HT-29 (cell line): ENCODE measurements at regions not wholly inside any gene's neighbourhood (a gene's known extent, or its start where the extent isn't known, plus 50 kb on each side); places are given as distances from the start of the nearest gene placed in this dataset.
"Not testable (repeated sequence)": the region's sequence is repeated elsewhere in the genome, so short reads cannot be mapped to it uniquely, and the experiment has no call there.

Experiments used
- DNase-seq: peaks from one replicate; pipeline ENCODE4 v3.0.0-alpha.2; 2015; ENCODE audit warnings: low spot score

DNA sequence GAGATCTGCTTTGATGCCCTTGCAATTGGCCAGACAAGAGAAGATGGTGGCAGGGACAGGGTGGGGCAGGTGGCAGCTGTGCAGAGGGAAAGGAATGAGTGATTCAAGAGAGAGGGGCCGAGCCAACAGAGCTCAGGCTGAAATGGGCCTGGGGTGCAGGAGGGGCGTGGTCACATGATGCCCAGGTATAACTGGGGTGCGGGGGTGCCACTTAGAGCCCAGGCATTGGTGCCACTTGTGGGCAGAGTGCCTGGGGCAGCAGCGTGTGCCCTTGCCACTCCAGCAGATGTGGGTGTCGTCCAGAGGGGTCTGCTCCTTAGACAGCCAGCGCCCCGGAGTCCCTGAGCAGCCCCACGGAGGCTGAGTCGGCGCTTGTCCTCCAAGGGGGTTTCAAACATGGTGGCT is 88.7 kb downstream of the PLXNA1 start:
- DNase-seq, result no peak

DNA sequence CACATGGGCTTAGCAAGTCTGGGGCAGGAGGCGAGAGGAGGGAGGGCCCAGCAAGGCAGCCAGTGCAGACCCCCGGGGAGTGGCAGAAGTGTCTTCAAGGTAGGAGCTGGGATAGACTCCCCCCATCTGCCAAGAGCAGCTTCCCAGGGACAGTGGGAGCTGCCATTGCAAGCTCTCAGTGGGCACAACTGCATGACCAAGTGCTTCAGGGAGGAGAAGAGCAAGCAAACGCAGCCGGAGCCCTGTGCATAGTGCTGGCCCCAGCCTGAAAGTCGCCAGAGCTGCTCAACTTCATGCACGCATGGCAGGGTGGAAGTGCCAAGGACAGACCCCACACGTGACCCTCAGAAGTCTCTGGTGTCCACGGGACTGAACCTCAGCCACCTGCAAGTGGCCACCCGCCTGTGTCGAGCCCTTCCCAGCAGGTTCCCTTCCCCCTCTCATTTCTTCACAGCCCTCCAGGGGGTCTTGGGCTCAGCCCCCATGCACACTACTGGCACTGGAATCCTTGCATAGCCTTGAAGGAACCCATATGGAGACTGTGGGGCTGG is 89.4 kb downstream of the PLXNA1 start:
- DNase-seq, result no peak

DNA sequence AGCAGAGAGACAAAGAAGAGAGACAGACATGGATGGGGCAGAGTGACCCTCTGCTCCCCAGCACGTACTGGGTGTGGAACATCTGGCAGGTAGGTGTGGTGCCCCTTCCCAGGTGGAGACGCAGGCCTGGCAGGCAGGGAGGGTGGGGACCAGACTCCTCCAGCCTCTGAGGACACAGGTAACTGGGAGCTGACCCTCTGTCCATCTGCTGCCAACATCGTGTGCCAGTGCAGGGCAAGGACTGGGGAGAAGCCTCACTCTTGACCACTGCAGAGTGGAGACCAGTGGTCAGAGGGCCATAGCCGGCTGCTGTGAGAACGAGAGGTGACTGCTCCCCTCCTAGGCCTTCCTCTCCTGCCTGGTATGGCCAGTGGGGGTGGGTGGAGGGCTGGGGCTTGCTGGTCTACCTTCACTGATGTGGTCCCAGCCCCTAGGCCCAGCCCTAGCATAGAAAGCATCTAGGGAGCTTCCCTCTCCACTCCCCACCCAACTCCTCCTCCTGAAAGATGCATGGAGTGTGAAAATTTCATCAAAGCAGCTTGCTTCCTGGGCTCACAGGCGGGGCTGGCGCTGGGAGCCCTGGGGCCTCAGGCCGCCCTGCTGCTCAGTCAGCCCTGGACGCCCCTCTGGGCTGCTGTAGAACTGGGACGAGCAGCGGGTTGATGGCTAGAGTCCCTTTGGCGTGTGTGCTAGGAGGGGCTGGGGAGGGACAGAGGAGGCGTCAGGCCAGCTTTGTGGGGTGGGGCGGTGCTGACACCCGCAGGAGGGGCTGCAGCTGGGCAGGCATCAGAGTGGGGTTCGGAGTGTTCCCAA is 90.3 kb downstream of the PLXNA1 start:
- DNase-seq, result no peak

DNA sequence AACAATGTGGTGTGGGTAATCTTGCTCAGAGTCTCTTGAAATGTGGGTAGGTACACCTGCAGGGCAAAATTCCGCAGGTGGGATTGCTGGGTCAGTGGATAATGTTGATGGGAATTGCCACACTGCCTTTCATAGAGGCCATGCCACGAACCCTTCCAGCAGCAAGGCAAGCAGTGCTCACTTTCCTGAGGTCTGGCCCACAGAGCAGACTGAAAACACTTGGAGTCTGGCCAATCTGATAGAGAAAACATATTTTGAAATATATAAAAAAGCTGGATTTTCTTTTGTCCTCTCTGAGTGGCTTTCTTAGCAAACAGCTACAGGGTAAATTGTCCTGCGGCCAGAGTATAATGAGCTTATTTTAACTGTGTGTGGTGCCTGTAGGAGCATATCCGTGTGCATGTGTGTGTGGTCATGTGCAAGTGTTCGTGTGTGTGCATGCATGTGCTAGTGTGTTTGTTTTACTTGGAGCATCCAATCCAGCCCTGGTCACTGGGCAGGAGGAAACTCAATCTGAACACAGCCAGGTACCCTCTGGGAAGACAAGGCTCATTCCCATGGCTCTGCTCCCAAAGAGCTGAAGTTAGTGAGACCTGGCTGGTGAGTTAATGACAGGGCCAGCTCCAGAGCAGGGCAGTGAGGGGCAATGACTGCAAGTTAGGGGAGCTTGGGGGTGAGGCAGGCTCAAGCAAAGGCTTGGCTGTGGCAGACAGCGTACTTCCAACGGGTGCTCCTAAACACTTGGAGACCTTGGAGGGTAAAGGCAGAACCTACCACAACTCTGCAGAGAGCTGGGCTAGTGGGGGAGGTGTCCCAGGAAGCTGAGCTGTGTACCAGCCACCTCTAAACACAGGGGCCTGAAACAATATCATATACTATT is 91.3 kb downstream of the PLXNA1 start:
- no peak for DNase-seq

DNA sequence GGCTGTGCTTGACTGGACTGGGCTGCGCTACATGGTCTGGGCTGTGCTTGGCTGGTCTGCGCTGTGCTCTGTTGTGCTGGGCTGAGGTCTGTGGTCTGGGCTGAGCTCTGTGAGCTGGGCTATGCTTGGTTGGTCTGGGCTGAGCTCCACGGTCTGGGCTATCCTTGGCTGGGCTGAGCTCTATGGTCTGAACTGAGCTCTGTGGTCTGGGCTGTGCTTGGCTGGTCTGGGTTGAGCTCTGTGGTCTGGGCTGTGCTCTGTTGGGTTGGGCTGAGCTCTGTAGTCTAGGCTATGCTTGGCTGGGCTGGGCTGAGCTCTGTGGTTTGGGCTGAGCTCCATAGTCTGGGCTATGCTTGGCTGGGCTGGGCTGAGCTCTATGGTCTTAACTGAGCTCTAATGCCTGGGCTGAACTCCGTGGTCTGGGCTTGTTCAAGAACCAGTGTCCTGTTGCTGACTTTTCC is 92.0 kb downstream of the PLXNA1 start:
- DNase-seq, result peak; percentile 16

DNA sequence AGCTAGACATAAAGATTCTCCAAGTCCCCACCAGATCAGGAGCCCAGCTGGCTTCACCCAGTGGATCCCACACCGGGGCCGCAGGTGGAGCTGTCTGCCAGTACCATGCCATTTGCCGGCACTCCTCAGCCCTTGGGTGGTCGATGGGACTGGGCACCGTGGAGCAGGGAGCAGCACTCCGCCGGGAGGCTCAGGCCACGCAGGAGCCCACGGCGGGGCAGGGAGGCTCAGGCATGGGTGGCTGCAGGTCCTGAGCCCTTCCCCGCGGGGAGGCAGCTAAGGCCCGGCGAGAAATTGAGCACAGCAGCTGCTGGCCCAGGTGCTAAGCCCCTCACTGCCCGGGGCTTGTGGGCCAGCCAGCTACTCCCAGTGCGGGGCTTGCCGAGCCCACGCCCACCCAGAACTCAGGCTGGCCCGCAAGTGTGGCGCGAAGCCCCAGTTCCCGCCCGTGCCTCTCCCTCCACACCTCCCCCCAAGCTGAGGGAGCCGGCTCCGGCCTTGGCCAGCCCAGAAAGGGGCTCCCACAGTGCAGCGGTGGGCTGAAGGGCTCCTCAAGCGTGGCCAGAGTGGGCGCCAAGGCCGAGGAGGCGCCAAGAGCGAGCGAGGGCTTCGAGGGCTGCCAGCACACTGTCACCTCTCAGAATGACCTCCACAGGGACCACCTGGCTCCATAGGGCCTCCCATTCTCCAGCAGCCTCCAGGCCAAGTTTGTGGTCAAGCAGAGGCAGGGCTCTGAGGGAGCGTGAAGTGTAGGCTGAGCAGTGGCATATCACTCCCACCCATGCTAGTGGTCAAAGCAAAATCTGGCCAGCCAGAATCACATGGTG is 93.5 kb downstream of the PLXNA1 start:
- DNase-seq, result not testable (repeated sequence)

DNA sequence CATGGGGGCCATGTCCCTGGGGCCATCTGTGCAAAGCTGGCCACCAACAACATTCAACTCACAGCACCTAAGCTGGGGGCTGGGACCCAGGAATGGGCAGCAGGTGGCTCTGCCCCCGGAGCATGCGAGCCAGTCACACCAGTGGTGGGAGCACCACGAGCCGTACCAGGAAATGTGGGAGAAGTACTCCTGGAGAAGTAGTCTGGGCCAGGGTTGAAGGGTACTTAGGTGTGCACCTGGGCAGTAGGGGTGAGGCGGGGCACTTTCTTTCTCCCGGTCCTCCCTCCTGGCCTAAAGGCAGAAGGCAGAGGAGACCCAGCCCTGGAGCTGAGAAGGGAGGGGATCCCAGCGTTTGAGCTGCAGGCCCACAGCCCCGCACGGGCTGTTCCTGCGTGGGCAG is 94.2 kb downstream of the PLXNA1 start:
- no peak for DNase-seq

DNA sequence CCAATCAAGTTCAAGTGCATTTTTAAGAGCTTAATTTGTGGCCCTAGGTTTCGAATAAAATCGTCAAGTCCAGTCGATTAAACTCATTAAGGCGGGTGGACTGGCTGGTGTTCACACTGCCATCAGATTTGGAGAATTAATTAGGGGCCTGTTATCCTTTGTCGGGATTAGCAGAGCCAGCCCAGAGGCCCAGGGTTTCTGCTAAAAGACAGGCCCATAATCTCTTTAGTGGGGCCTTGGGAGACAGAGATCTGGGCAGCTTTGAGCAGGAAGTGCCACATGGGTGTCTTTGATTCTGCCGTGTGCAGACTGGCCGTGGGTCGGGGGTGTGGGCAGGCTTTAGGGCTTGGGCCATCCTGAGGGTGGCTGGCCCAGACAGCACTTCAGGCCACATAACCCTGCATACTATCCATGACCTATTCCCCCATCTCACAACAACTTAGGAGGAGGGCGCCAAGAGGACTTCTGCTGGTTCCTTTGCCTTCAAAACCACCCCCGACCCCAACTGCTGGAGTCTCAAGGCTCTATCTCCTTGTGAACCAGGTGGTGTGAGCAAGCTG is 94.7 kb downstream of the PLXNA1 start:
- DNase-seq, result no peak

DNA sequence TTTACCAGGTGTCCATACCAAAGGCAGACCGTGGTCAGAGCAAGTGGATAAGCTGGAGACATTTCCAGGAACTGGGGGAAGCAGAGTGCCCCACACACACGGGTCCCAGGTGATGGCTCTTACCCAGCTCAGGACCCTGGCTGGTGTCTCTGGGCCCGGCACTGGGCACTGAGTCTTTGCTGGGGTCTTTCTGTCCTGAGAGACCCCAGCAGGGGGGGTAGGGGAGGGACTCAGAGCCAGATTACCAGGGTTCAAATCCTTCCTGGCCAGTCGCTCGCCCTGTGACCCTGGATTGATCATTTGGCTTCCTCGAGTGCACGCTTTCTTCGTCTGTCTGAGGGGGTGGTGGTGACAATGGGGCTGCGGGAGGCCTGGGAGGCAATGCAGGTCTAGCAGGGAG is 95.7 kb downstream of the PLXNA1 start:
- no peak for DNase-seq

DNA sequence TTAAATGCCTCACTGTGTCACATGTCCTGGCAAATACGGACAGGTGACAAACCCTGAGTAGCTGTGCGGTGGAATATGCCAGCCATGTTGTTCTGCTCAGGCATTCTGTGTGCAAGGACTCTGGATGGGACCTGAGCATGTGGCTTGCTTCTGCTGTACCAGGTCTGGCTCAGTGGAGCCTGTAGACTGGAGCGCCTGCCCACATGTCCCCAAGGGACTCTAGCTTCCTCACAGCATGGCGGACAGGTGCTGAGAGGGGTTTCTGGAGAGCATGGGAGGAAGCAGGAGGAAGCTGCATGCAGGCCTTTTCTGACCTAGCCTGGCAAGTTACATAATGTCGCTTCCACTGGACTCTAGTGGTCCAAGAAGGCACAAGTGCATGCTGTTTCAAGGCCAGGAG is 96.3 kb downstream of the PLXNA1 start:
- DNase-seq, result no peak

DNA sequence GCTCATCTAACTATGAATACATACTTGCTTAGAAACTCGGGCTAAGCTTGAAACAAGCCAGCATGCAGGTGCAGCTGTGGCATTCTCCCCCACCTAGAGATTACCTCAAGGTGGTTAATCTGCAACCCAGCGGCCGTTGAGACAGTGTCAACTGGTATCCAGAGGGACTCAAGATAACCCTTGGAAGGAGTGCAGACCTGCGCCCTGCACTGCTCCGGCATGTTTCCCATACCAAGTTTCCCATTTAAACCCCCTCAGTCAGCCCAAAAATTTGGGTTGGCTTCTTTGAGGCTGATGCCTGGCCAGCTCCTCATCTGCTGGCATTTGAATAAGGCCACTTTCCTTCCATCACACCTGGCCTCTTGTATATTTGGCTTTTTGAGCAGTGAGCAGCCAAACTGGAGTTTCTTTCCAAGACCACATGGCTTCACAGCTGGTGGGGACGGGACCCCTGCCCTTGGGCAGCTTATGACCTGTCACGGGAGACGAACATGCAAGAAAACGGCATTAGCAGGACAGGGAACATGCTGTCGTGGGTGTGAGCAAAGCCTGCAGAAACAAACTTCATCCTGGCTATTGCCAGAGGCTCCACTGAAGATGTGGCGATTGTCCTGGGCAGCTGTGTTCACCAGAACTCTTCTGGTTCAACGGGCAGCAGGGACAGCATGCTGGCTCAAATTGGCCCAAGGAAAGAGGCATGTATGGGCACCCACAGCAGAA is 98.2 kb downstream of the PLXNA1 start:
- no peak for DNase-seq

DNA sequence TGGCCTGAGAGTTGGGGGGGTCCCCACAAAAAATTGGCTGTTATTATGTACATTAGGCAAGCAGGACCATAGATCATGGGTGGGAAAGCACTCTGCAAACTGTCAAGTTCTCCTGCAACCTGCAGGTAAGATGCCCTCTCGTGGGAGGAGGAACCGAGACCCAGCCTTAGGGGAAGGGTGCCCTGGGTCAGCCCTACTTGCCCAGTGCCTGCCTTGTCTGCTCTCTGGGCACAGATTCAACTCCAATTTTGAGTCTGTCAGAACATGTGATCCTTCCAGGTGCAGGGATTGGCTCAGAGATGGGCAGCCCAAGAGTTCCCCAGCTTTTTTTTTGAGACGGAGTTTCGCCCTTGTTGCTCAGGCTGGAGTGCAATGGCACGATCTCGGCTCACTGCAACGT is 99.2 kb downstream of the PLXNA1 start:
- DNase-seq, result no peak

DNA sequence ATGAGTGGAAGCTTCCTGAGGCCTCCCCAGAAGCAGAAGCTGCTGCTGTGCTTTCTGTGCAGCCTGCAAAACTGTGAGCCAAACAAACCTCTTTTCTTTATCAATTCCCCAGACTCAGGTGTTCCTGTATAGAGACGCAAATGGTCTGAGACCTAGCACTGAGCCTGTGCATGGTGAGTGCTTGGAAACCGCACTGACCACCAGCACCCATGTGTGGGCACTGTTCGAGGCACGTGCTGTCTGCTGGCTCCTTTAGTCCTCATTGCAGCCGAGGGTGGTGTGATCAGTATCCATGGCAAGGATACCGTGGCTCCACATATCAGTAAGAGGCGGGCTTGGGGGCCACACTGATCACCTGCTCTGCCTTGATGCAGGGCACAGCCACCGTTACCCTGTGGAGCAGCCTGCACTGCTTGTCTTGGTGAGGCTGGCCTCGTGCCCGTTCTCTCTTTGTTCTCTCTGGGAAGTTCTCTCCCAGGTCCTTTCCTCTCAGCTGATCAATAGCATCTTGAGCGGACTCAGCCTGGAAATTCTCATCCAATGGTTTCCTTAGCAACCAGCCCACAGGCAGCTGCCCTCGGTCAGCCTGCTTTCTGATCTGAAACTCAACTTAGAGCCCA is 101.0 kb downstream of the PLXNA1 start:
- DNase-seq, result no peak

DNA sequence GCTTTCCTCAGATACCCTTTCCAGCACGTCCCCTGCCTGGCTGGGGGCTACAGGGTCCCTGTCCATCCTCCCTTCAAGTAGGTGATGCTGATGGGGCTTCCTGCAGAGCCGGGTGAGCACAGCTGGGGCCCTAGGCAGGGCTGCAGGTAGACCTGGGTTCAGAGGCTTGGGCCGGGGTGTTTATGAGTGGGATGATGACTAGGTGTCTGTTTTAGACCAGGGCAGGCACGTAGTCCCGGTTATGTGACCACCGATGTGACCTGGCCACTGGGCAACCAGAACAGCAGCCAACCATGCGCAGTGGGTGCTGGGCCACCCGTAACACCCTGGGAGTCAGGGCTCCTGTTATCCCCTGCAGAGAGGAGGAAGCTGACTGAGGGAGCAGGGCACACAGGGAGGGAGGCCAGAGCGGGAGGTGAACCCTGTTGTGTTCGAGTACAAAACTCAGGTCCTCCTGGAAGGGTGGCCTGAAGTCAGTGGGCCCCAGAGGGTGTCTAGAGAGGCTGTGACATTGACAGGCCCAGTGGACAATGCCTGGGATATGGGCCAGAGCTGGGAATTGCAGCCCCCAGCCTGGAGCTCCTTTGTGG is 101.6 kb downstream of the PLXNA1 start:
- no peak for DNase-seq

DNA sequence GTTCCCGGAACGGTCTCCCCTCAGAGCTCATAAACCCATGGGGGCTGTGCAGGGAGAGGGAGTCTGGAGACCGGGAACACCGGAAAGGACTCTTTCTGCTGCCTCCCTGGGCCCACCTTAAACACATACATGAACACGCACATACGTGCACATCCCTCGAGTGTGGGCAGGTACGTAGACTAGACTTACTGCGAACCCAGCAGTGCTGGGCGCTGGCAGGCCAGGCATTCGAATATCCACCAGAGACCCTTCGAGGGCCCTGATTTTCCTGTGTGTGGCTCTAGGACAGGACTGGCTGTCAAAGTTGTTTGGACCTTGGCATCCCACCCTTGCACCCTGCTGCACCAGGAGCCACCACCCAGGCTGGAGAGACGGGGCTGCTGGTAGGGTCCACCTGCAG is 102.7 kb downstream of the PLXNA1 start:
- DNase-seq, result no peak

DNA sequence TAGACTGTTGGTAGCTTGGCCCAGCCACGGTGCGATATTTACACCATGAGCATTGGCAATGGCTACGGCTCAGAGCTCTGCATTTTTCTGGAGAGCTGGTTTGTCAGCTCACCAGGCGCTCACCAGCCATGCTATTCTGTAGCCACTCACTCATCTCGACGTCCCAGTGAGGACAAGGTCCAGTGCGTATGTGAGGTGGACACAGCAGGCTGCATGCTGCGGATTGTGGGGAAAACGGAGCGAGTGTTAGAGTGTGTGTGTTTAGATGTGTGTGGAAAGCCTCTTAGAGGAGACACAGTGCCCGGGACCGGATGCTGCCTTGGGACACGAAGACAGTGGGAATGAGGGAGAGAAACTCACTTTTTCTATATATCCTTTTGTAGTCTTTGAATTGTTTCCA is 103.7 kb downstream of the PLXNA1 start:
- not testable (repeated sequence) for DNase-seq

DNA sequence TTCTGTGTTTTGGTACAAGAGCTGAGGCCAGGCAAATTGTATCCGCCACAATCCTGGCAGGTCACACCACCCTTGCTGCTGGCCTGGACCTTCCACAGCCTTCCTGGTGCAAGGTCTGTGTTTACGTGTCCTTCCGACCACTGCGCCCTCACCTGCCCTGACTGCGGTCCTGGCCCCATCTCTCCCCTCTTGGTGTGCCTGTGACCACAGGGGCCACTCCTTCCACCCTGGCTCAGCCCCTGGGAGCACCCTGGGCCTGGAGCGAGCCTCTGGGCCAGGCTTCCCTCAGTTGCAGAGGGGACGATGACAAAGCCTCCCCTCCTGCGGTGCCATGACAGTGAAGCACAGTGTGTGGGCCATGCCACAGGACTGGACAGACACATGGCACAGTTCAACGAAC is 104.5 kb downstream of the PLXNA1 start:
- no peak for DNase-seq

DNA sequence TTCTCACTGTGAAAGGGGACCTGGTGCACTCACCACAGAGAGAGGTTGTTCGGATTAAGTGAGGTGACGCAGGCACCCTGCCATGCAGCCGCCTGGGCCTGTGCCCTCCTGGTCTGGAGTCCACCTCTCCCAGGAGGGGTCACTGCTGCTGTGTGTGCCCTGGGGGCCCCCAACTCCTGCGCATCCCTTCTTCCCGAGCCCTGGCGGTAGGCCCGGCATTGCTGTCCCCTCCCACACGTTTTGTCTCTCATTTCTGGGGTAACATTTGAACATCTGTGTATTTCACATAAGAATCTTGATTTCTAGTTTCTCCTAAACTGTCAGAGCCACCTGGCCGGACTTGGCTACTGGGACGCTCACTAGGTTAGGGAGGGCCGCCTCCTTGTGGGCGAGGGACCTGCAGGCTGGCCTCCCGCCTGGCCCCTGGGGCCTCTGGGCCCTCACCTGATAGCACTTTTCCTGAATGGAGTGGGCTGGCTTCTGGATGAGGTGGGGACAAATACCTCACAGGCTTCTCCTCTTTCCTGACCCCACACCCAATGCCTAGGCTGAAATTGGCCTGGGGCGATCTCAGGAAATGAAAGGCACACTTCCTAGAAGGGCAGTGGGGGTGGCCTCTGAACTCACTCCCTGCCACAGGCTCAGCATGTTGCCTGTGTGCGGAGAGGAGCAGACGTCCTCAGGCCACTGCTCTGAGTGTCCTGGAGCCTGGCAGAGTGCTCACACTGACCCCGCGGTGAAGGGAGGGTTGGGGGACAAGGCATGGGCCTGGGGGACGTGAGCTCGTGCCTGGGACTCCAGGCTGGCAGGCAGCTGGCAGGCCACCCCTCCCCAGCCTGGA is 104.2 kb upstream of the PRR23E start:
- DNase-seq, result no peak
